ENCODE measurements at regions not wholly inside any gene's neighbourhood (a gene's known extent, or its start where the extent isn't known, plus 50 kb on each side); places are given as distances from the start of the nearest gene placed in this dataset.

GRCh38 chr15:66848686-66849392 is 146.8 kb downstream of the SMAD6 start:
- no peak for DNase-seq

GRCh38 chr15:66849393-66849745 is 147.3 kb downstream of the SMAD6 start:
- DNase-seq = no peak

GRCh38 chr15:66849746-66850077 is 147.7 kb downstream of the SMAD6 start:
- no peak for DNase-seq

DNA sequence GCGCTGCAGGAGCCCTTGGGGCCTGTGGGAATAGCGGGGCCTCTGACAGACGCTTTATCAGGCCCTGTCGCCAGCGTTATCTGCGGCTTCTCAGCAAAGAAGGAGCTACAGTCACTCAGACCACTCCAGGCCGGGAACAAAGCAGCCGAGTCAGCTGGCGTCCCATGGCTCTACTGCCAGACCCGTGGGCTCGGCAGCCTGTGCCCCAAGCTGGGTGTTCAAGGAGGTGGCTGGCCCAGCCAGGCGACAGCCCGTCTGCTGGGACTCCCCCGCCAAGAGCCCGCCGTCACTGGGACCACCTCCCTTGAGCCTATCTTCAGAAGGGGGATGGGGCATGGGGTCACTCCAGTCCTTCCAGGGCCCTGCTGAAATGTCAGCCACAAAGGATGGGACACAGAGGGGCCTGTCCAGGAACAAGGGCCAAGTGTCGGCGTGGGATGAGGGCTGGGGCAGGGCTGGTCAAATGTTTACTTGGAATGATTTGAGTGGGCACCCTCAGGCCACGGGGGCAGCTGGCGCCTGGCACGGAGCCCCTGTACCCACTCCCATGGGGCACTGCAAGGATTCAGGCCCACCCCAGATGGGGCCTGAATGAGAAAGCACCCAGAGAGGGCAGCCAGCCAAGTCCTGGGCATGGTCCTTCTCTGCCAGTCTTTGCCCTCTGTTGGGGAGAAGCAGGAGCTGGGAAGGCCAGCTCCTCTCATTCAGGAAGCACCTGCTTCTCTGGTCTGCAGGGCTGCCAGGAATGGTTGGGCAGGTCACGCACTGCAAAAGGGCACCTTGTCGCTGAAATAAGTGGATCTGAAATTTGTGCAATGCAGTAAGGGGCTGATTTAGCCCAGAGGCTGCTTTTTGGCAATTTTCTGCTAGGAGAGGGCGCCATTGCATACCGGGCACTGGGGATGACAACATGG is 148.3 kb downstream of the SMAD6 start:
- no peak for DNase-seq

- no peak for DNase-seq
These were observed 148.9 kb downstream of the SMAD6 start for GRCh38 chr15:66850996-66851310.

DNA sequence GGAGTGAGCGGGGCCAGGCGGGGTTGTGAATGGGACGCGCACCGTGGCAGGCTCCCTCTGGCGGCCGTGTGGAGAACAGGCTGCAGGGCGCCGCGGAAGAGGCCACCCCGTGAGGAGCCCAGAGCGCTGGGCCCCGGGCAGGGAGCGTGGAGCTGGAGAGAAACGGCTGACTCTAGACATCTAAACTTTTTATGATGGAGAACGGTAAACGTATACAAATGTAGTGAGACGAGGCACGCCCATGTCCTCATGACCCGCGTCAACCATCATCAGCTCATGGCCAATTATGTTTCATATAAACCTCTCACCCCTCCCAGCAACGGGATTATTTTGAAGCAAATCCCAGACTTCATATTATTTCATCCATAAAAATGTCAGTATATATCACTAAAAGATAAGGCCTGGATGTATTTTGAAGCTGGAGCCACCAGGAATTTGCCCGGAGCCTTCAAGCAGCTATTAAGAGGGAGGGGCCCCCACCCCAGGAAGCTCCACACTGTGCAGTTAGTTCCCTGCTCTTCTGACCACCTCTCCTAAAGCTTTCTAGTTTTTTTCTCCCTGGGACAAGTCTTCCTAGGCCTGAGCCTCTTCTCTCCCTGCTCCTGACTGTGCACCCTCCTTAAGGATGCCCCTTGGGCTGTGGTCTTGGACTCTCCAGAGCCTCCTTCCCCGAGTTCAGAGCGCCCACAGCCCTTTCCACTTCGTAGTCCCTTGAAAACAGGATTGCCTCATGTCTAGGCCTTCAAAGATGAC is 149.5 kb downstream of the SMAD6 start:
- DNase-seq = peak; percentile 83

DNA sequence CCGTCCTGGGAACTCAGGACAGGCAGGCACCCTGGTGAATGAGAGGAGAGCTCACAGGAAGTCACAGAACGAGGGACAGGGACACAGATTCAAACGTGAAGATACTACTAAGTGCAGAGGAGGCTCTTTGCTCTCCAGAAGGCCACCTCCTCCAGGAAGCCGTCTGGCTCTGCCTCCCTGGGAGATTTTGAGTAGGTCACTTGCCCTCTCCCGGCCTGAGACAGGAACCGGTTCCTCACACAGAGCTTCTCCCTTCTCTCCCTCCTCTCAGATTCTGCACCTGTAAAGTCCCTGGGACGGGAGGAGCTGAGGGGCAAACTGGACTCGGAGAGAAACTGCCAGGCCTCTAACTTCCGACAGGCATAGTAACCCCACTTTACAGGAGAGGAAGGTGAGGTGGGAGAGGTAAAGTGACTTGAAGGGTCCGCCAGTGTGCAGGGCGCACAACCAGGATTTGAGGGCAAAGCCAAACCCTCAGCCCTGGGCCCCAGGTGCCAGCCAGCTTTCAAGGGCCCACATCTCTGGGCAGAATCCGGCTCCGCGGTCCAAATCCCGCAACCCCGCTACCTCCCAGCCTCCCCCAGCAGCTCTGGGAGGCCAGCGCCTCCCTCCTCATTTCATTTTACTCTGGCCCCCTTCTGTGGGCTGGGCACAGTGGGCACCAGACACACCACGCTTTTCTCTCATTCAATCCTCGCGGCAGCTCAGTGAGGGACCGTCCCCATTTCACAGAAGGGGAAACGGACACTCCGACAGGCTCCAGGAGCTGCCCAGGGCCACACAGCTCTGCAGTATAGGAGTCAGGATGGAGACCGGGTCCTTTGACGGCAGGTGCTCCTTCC is 150.2 kb downstream of the SMAD6 start:
- DNase-seq = no peak

DNA sequence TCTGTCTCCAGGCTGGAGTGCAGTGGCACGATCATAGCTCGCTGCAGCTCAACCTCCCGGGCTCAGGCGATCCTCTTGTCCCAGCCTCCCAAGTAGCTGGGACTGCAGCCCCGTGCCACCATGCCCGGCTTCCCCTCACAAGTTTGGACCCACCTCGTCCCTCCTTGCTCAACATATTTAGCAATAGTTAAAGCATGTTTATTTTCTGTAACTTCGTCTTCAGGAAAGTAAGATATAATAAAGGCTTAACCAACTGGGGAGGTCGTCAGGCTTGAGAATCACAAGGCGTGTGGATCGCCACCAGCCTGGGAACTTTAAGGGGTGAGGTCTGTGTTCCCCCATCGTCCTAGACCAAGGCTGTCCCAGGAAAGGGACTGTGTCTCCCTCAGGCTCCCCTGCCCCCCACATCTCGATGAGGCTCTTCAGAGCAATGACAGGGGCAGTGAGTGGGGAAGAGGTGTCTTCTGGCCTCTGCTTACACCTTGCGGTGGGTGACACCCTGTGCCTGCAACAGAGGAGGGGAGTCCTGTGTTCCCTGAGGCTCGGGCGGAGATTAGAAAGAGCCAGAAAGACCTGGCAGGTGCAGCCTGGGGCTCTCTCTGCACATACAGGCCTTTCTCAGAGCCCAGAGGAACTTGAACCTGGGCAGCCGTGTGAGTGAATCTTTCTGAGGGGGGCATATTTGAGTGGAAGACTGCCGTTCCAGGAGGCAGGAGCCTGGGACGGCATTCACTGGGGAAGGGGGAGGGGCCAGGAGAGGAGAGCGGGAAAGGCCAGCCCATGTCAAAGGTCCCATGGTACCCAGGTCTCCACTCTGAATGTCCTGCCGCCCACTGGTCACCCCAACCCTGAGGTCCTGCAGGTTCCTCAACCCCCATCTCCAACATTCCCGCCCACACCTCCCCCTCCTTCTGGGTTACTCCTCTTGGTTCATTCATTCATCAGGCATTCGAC is 152.3 kb downstream of the SMAD6 start:
- no peak for DNase-seq

DNA sequence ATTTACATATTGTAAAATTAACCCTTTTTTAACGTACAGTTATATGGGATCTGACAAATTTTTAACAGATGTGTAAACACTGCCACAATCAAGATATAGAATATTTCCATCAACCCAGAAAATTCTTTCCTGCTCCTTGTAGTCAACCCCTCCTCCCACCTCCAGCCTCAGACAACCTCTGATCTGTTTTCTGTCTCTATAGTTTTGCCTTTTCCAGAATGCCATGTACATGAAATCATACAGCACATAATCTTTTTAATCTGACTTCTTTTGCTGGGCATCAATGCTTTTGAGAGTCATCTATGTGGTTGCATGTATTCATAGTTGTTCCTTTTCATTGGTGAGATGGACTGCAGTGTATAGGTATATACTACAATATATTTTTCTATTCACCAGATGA is 153.0 kb downstream of the SMAD6 start:
- no peak for DNase-seq

GRCh38 chr15:66857694-66858093 is 155.7 kb downstream of the SMAD6 start:
- DNase-seq = no peak

- no peak for DNase-seq
These were observed 156.6 kb downstream of the SMAD6 start for GRCh38 chr15:66858423-66859207.

DNA sequence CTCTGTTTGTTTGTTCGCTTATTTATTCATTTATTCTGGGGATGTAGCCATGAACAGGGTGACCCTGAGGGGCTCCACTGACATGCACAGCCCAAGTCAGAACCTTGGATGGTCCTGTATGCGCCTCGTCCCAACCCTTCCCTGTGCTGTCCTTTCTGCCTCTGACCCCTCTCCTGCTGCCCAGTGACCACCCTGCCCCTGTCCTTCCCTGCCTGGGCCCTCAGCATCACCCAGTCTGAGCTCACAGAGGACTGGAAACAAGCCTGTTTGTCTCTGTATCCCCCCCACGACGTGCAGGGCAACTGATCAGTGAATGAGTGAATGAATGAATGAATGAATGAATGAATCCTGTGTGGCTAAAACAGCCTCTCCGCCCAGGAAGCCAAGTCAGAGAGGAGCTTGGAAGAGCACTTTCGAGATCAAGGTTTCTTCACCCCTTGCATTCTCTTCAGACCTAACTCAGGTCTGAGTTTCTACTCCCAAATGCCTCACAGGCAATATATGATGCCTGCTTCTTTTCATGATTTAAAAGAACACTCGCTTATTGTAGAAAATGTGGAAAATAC is 157.7 kb downstream of the SMAD6 start:
- no peak for DNase-seq

DNA sequence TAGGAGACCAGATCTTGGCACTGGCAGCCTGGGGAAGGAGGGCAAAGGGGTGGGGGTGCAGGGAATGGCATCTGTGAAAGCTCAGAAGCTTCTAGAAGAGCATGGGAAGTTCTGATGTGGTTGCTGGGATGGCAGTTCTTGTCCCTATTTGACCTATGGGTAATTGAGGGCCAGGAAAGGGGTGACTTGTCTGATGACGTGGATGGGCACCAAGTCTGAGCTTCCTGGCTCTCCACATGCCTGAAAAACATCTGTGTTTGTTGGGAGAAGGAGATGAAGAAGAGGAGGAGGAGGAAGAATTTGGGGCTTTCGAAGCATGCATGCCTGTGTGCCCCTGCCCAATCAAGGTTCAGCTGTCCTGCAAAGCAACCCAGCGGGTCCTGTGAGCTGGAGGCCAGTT is 158.8 kb downstream of the SMAD6 start:
- no peak for DNase-seq

- DNase-seq = peak; percentile 62
These were observed 160.3 kb downstream of the SMAD6 start for GRCh38 chr15:66862111-66862939.

GRCh38 chr15:66862940-66863335 is 160.9 kb downstream of the SMAD6 start:
- peak; percentile 89 for DNase-seq

DNA sequence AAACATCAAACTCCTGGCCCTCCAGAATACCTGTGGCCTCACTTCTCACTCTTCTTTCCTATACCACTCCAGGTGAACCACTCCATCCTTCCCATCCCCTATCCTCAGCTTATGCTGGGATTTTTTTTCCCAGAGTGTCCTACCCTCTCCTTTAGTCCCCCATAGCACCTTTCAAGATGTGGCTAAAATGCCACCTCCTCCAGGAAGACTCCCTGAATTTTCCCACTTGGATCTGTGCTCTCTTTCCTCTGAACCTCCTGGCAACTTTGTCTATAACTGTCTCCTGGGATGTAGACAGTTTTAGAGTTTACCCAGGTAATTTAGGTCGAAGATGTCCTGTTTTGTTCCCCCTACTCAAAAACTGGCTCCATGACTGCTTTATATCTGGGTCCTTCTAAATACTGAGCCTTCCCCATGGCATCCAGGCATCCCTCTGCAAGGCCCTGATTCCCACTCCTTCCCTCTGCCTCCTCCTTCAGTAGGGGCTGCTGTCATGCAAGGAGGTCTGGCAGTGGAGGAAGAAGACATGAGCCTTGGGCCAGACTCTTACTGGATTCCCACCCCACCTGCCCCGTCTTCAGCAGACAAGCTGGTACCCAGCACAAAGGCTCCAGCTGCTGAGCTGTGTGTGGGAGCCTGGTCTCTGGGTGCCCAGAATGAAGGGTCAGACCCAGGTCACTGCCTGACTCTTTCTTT is 161.5 kb downstream of the SMAD6 start:
- no peak for DNase-seq

GRCh38 chr15:66864086-66864830 is 162.2 kb downstream of the SMAD6 start:
- no peak for DNase-seq

- DNase-seq = no peak
These were observed 162.8 kb downstream of the SMAD6 start for GRCh38 chr15:66864871-66865281.
